HCT116 (cell line): ENCODE measurements at regions not wholly inside any gene's neighbourhood (a gene's known extent, or its start where the extent isn't known, plus 50 kb on each side); places are given as distances from the start of the nearest gene placed in this dataset.

Experiments
- ATAC-seq: fragments of 200-7000 bp; cut with Tn5 transposase; 2 replicates; pipeline ENCODE4 v1.9.1; 2020; ENCODE audit warnings: mild to moderate bottlenecking, moderate library complexity
- BruUV-seq: library from RNA; stranded (reverse); fragments of 400-500 nt; replicated peaks from 2 replicates; lab custom pipeline; 2021; lab: Mats Ljungman, UMichigan
- CTCF ChIA-PET: fragments of 300-600 bp; sonication (Branson Sonifier 250); formaldehyde crosslinking; loops from one replicate; lab custom pipeline; 2021; ENCODE audit warnings: antibody characterized with exemption; lab: Charles Lee
- POLR2A ChIA-PET: fragments of 300-600, 350-600 bp; sonication (Branson Sonifier 250); formaldehyde crosslinking; loops from one replicate; lab custom pipeline; 2021; ENCODE audit warnings: antibody characterized with exemption; lab: Charles Lee
- RAD21 ChIA-PET, 2 experiments: fragments of 300-600 bp; sonication (Branson Sonifier 250); formaldehyde crosslinking; loops; one replicate each; lab custom pipeline; 2023; ENCODE audit warnings: low total read pairs in 2 of 2; ENCODE audit not compliant: uncharacterized antibody in 2 of 2, unreplicated experiment in 2 of 2, low non-redundant PET in 1 of 2; lab: Charles Lee
- DNase-seq: peaks from one replicate; pipeline ENCODE4 v3.0.0-alpha.2; 2010; ENCODE audit warnings: low read depth, low spot score
- H2AFZ ChIP-seq: fragments of 200-600 bp; shearing (Covaris generic), sonication (generic); 2 replicates; pipeline ENCODE4 v1.6.1; 2017; ENCODE audit warnings: low read depth, mixed run types, mixed read lengths, antibody characterized with exemption, low read length; ENCODE audit not compliant: poor library complexity, severe bottlenecking
- H3K27ac ChIP-seq: 2 replicates; pipeline ENCODE4 v1.5.1; 2012; ENCODE audit warnings: low read depth, low read length
- H3K27me3 ChIP-seq: fragments of 200-600 bp; sonication (generic); 2 replicates; pipeline ENCODE4 v1.6.1; 2016; ENCODE audit warnings: mixed run types, low read length, mixed read lengths; ENCODE audit not compliant: insufficient read depth
- H3K36me3 ChIP-seq, 2 experiments: fragments of 200-500 bp in 1 of 2; fragments of 200-600 bp in 1 of 2; sonication (Bioruptor generic) in 1 of 2; sonication (generic) in 1 of 2; 2 replicates each; pipeline versions ENCODE4 v1.5.1 to v1.6.1; 2014 to 2016; ENCODE audit warnings: low read length in 2 of 2, inconsistent platforms in 1 of 2, mixed read lengths in 1 of 2, mixed run types in 1 of 2; ENCODE audit not compliant: insufficient read depth in 2 of 2, control insufficient read depth in 1 of 2
- H3K4me1 ChIP-seq, 2 experiments: fragments of 200-600 bp in 1 of 2; sonication (generic) in 1 of 2; 2 replicates each; pipeline versions ENCODE4 v1.5.1 to v1.6.1; 2012 to 2017; ENCODE audit warnings: low read length in 2 of 2, inconsistent platforms in 1 of 2, mild to moderate bottlenecking in 1 of 2, mixed read lengths in 1 of 2, mixed run types in 1 of 2, moderate library complexity in 1 of 2; ENCODE audit not compliant: insufficient read depth in 2 of 2, control insufficient read depth in 1 of 2
- H3K4me2 ChIP-seq: fragments of 200-600 bp; sonication (generic); 2 replicates; pipeline ENCODE4 v1.6.1; 2017; ENCODE audit warnings: mixed run types, low read length, mixed read lengths
- H3K4me3 ChIP-seq, 2 experiments: fragments of 200-600 bp in 1 of 2; sonication (generic) in 1 of 2; replicated peaks in 1 of 2; 2 replicates each; pipeline ENCODE4 v1.5.1; 2011 to 2016; ENCODE audit warnings: low read length in 2 of 2, control low read depth in 1 of 2, low read depth in 1 of 2, mild to moderate bottlenecking in 1 of 2, mixed read lengths in 1 of 2, mixed run types in 1 of 2
- H3K79me2 ChIP-seq: fragments of 200-600 bp; sonication (generic); 2 replicates; pipeline ENCODE4 v1.6.1; 2017; ENCODE audit warnings: mild to moderate bottlenecking, mixed run types, low read length, moderate library complexity, mixed read lengths; ENCODE audit not compliant: insufficient read depth
- H3K9ac ChIP-seq: fragments of 200-600 bp; sonication (generic); 2 replicates; pipeline ENCODE4 v1.6.1; 2016; ENCODE audit warnings: low read length, mixed read lengths
- H3K9me2 ChIP-seq: fragments of 200-600 bp; sonication (generic), shearing (Covaris generic); 2 replicates; pipeline ENCODE4 v1.6.1; 2017; ENCODE audit warnings: mixed run types, mild to moderate bottlenecking, moderate library complexity; ENCODE audit not compliant: insufficient read depth
- H3K9me3 ChIP-seq, 2 experiments: fragments of 200-500 bp in 1 of 2; fragments of 200-600 bp in 1 of 2; sonication (Bioruptor generic) in 1 of 2; sonication (generic) in 1 of 2; 2 replicates each; pipeline ENCODE4 v1.6.1; 2014 to 2017; ENCODE audit warnings: low read length in 2 of 2, mixed read lengths in 2 of 2, inconsistent platforms in 1 of 2, low read depth in 1 of 2, mild to moderate bottlenecking in 1 of 2, mixed run types in 1 of 2, moderate library complexity in 1 of 2; ENCODE audit not compliant: control insufficient read depth in 1 of 2, insufficient read depth in 1 of 2
- H4K20me1 ChIP-seq: fragments of 200-600 bp; sonication (generic), shearing (Covaris generic); 2 replicates; pipeline ENCODE4 v1.6.1; 2017; ENCODE audit warnings: mixed run types, mild to moderate bottlenecking, moderate library complexity; ENCODE audit not compliant: insufficient read depth
- CBX3 ChIP-seq: IDR thresholded peaks from 2 replicates; pipeline ENCODE4 v1.6.1; 2012; ENCODE audit warnings: low read depth
- CEBPB ChIP-seq: IDR thresholded peaks from 2 replicates; pipeline ENCODE4 v1.6.1; 2012; ENCODE audit warnings: low read depth
- TCF7L2 ChIP-seq: IDR thresholded peaks from 2 replicates; pipeline ENCODE4 v1.7.0; 2011; ENCODE audit warnings: borderline replicate concordance, inconsistent platforms; ENCODE audit not compliant: insufficient read depth, insufficient read length; ENCODE audit errors: extremely low read depth
- YY1 ChIP-seq: IDR thresholded peaks from 2 replicates; pipeline ENCODE4 v1.6.1; 2011; ENCODE audit warnings: low read length, low read depth, moderate library complexity, mild to moderate bottlenecking; ENCODE audit not compliant: insufficient replicate concordance; ENCODE audit errors: extremely low read depth
- ZNF274 ChIP-seq: fragments of 200-500 bp; sonication (Bioruptor generic); IDR thresholded peaks from 2 replicates; pipeline ENCODE4 v1.6.1; 2014; ENCODE audit warnings: mild to moderate bottlenecking, low read depth, low read length, inconsistent platforms
- intact Hi-C: fragments of 100-400 bp; cut with micrococcal nuclease; formaldehyde crosslinking; loops from 2 replicates; pipeline ENCODE4 v1.10.0; 2022
- TF ChIP-seq, protein P1 (sequence below), 3 experiments: fragments of 200-600 bp in 1 of 3; sonication (generic) in 1 of 3; IDR thresholded peaks in 2 of 3; conservative IDR thresholded peaks in 1 of 3; 2 replicates each; pipeline ENCODE4 v1.5.1; 2012 to 2017; ENCODE audit warnings: low read depth in 2 of 3, low read length in 2 of 3, antibody characterized with exemption in 1 of 3, borderline replicate concordance in 1 of 3, control low read depth in 1 of 3, mild to moderate bottlenecking in 1 of 3, mixed read lengths in 1 of 3, mixed run types in 1 of 3, moderate library complexity in 1 of 3; ENCODE audit not compliant: insufficient read depth in 1 of 3
- TF ChIP-seq, protein P2 (sequence below): IDR thresholded peaks from 2 replicates; pipeline ENCODE4 v1.6.1; 2012; ENCODE audit warnings: low read depth

DNA sequence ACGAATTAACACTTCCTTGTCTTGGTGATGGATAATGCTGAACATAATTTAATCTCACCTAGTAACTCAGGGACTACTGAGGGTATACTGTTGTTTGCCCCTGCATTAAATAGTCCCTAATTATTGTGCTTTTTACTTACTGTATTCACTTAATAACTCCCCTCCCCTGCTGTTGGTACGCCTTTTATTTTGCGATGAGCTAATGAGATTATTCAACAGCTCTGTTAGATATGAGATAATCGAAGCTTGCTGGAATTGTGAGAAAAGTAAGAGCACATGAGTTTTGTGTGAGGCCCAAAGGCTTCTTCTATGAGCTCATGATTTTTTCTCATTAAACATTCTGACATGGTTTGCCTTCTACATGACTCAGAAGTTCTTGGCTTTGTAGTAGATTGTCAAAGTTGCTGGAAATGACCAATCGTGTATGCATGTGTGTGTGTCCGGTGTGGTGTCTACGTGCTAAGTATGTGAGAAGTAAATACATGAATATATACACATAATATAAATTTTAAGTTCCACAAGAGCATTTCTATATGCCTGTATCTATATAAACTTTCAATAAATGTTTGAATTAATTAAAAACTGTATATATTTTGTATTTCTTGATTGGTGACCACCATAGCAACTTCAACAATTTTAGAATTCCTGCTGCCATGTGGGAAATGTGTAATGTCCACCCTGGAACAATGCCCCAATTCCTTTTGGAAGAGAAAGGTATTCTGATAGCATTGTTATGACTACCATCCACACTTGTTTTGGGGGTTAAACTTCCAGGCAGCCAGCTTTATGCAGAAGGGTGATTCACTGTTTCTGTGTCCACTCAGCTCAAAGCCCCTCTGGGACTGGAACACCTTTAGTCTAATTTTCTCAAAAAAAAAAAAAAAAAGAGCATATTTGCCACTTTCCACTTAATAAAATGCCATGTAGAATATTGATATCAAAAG, 106.2 kb downstream of the SAMD9 start:
- H3K4me3 ChIP-seq, result no peak overlapping the region
- no peaks in the 10 kb centered on the region for H3K36me3 ChIP-seq
- H3K27me3 ChIP-seq, result no peaks in the 10 kb centered on the region
- no peaks in the 10 kb centered on the region for H3K9me3 ChIP-seq
- H3K79me2 ChIP-seq, result no peaks in the 10 kb centered on the region
- H4K20me1 ChIP-seq, result no peaks in the 10 kb centered on the region
- BruUV-seq, result no TSS peak
- H2AFZ ChIP-seq, result no peak overlapping the region
- no peak for TF ChIP-seq YY1
- no peak for TF ChIP-seq CBX3
- TF ChIP-seq, protein P1, sequence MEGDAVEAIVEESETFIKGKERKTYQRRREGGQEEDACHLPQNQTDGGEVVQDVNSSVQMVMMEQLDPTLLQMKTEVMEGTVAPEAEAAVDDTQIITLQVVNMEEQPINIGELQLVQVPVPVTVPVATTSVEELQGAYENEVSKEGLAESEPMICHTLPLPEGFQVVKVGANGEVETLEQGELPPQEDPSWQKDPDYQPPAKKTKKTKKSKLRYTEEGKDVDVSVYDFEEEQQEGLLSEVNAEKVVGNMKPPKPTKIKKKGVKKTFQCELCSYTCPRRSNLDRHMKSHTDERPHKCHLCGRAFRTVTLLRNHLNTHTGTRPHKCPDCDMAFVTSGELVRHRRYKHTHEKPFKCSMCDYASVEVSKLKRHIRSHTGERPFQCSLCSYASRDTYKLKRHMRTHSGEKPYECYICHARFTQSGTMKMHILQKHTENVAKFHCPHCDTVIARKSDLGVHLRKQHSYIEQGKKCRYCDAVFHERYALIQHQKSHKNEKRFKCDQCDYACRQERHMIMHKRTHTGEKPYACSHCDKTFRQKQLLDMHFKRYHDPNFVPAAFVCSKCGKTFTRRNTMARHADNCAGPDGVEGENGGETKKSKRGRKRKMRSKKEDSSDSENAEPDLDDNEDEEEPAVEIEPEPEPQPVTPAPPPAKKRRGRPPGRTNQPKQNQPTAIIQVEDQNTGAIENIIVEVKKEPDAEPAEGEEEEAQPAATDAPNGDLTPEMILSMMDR (IDR thresholded peaks at IDR 0.05 in 2 of 3, conservative IDR thresholded peaks at IDR 0.05 in 1 of 3; ENCODE audit: borderline replicate concordance in 1 of 3, insufficient read depth in 1 of 3, low read depth in 2 of 3, low read length in 2 of 3), result no peak
- TF ChIP-seq, protein P2, sequence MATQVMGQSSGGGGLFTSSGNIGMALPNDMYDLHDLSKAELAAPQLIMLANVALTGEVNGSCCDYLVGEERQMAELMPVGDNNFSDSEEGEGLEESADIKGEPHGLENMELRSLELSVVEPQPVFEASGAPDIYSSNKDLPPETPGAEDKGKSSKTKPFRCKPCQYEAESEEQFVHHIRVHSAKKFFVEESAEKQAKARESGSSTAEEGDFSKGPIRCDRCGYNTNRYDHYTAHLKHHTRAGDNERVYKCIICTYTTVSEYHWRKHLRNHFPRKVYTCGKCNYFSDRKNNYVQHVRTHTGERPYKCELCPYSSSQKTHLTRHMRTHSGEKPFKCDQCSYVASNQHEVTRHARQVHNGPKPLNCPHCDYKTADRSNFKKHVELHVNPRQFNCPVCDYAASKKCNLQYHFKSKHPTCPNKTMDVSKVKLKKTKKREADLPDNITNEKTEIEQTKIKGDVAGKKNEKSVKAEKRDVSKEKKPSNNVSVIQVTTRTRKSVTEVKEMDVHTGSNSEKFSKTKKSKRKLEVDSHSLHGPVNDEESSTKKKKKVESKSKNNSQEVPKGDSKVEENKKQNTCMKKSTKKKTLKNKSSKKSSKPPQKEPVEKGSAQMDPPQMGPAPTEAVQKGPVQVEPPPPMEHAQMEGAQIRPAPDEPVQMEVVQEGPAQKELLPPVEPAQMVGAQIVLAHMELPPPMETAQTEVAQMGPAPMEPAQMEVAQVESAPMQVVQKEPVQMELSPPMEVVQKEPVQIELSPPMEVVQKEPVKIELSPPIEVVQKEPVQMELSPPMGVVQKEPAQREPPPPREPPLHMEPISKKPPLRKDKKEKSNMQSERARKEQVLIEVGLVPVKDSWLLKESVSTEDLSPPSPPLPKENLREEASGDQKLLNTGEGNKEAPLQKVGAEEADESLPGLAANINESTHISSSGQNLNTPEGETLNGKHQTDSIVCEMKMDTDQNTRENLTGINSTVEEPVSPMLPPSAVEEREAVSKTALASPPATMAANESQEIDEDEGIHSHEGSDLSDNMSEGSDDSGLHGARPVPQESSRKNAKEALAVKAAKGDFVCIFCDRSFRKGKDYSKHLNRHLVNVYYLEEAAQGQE, result no peak
- no peak for TF ChIP-seq CEBPB
- no peak for TF ChIP-seq TCF7L2
- TF ChIP-seq ZNF274, result no peak
- no peak overlapping the region for H3K27ac ChIP-seq
- intact Hi-C loops, result no loop called here
- ChIA-PET POLR2A (no interaction called here), RAD21 (no interaction called here), CTCF (no interaction called here)
- H3K9ac ChIP-seq, result no peak overlapping the region
- H3K9me2 ChIP-seq, result no peaks in the 10 kb centered on the region
- no peak for ATAC-seq
- H3K4me2 ChIP-seq, result no peak overlapping the region
- DNase-seq, result no peak
- H3K4me1 ChIP-seq, result no peaks in the 10 kb centered on the region
